ENCODE measurements at regions not wholly inside any gene's neighbourhood (a gene's known extent, or its start where the extent isn't known, plus 50 kb on each side); places are given as distances from the start of the nearest gene placed in this dataset.

DNA sequence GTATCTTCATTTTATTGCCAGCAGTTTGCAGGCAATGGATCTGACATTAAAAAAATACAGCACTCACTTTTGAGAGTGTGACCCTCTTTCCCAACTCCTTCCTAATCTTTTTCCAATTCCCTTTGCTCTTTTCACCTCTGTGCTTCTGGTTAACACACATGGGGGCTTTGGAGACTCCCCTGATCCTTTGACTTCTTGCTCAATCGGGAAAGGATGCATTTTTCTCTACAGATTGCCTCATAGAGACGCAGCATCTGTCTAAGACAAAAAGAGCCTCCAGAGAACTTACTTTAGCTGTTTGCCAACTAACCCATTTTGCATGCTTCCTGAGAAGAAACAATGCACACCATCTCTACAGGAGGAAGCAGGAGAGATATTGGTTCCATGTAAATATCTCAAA lies 378.3 kb downstream of the PBX1 start:
- no peak for DNase-seq

DNA sequence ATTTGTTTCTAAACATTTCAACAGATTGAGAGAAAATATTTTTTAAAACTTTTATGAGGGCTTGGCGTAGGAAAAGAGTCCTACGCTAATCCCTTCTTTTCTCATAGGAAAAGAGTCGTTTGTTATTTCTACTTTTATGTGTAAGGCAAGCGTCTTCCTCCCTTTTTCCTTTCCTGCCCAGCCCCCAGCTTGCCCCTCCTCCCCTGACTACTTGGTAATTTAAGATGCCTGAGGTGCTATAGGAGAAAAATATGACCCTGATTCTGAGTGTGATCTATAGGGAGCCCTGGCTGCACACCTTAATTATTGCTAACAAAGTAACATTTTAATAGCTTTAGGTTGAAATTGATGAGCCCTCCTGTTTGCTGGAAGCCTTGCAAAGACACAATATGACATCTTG lies 373.6 kb downstream of the PBX1 start:
- no peak for DNase-seq

- DNase-seq, result no peak
Measured at GRCh38 chr1:164930833-164931232, 371.8 kb downstream of the PBX1 start.

DNA sequence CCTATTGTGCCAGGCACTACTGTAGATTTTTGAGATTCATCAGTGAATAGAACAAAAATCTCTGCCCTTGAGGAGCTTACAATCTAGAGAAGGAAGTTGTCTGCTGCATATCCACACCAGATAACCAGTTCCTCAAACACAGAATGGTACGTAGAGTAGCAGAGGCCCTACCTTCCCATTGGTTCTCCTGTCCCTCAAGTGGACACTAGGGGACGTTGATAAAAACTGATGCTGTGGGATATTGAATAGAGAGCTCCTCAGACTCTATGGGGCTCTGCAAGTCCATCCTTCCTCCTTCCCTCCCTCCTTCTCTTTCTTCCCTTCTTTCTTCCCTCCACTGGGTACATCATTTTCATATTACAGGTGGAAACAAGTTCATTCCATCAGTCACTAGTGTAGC lies 371.3 kb downstream of the PBX1 start:
- DNase-seq, result no peak

DNA sequence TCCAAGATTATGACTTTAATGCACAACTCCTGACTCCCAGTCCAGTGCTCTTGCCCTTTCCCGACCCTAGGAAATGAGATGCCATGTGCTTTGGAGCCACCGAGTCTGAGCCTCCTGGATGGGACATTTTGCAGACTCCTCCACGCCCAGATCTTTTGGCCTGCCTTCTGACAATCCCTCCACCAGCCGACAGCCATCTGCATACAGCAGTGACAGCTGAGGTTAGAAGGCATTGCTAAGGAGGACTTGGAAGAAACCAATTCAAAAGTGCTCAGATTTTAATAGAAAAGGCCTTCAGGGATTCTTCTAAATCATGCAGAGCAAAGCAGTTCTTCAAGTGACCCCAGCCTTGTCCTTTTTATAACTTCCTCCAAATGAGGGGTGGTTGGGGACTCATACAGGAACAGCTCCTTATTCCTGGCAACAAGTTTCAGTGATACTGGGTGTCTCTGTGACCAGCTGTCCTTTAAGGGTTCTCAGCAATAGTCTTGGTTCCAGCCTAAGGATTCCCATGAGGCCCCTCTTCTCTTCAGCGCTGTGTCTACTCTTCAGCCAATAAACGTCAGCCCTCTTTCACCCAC lies 369.3 kb downstream of the PBX1 start:
- no peak for DNase-seq

- DNase-seq, result no peak
Measured at GRCh38 chr1:164926107-164926506, 367.1 kb downstream of the PBX1 start.

DNA sequence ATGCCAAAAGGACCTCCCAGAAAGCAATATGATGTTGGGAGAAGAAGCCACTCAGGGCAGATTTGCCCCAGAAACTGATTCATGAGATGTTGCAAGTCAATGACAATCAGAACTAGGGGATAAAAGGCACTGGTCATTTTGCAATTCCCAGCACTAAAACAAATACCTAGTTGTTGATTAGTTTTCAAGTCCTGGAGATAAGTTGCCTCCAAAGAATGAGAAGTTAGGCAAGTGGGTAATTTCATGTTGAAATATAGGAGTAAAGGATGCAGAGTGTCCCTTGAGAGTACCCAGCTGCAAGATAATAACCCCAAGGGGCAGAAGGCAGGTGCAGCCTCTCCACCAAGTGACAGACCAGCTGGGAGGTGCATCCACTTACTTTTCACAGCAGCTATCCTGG lies 363.6 kb downstream of the PBX1 start:
- no peak for DNase-seq

DNA sequence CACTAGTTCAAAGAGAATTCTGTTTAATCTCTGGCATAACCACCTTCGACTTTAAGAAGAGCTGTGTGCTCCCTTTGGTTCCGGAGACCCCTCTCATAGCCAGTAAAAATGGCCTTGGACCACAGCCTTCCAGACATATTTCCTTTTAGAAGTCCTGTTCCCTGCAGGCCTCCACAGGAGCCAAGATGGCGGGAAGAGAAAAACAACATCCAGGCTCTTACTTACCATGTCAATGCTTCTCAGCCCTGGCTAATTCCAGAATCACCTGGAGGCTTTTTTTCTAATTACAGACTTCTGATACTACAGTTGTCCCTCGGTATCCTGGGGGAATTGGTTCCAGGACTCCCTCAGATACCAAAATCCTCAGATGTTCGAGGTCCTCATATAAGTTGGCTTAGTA lies 362.5 kb downstream of the PBX1 start:
- DNase-seq, result no peak

- DNase-seq, result no peak
Measured at GRCh38 chr1:164918140-164918539, 359.2 kb downstream of the PBX1 start.

DNA sequence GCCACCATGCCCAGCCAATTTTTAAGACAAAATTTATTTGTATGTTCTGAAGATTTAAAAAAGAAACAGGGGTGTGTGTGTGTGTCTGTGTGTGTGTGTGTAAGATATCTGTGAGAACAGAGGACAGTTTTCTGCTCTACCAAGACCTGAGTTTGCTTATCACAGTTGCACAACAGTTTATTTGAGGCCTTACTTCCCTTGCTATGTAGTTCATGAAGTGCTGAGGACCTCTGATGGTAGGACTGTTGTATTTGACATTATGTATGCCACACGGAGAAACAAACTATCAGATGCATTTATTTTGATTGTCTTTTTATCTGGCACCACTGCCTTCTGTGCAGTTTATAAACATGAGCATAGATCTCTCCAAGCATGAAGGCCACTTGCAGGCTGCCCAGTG lies 355.2 kb downstream of the PBX1 start:
- DNase-seq, result no peak

DNA sequence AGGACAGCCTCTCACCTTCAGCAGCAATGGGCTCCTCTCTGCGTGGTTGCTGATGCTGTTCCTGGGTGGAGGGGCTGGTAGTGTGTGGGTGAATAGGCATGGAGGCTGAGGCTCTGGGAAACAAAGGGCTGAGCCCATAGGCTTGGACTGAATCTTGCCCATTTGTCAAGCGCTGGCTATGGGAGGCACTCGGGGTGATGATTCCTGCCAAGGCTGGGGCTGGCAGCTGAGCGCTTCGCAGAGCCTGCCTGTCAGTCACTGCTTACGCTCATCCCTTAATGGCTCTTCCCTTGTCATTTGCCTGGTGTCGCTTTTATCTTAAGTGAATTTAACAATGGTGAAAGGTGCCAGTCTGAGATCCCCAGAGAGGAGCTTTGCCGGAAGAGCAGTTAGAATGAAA lies 353.3 kb downstream of the PBX1 start:
- no peak for DNase-seq

- DNase-seq, result no peak
Measured at GRCh38 chr1:164910671-164911070, 351.7 kb downstream of the PBX1 start.

DNA sequence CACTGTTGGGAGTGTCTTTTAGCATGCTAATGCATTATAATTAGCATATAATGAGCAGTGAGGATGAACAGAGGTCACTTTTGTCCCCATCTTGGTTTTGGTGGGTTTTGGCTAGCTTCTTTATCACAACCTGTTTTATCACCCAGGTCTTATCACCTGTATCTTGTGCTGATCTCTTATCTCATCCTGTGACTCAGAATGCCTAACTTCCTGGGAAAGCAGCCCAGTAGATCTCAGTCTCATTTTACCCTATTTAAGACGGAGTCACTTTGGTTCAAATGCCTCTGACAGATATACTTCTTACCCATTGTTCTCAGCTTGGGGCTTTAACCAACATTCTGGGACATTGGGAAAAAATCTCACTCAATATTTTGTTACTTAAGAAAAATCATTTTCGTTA lies 348.7 kb downstream of the PBX1 start:
- no peak for DNase-seq

DNA sequence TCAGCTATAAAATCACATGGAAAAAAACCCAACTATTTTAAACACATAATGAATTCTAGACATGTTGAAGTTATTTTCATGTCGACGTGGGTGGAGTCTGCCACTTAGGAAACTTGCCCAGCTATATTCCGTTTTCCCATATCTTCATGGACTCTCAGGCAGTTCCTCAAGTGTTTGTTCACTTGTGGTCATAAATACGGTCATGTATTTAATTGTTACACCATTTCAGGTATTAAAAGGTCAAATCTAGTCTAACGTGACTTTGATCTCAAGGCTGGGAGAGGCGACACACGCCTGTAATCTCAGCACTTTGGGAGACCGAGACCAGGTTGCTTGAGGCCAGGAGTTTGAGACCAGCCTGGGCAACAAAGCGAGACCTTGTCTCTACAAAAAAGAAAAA lies 346.9 kb downstream of the PBX1 start:
- no peak for DNase-seq

- DNase-seq, result no peak
Measured at GRCh38 chr1:164902491-164902890, 343.5 kb downstream of the PBX1 start.

All from inflammatory macrophage (primary cell).